Gastrocnemius medialis (tissue), 4 donors: ENCODE measurements at regions not wholly inside any gene's neighbourhood (a gene's known extent, or its start where the extent isn't known, plus 50 kb on each side); places are given as distances from the start of the nearest gene placed in this dataset.

Experiments used
- ATAC-seq, 2 donors: fragments of 150-250 bp; one replicate each; pipeline ENCODE4 v1.9.1; 2016
- DNase-seq, 2 donors: peaks; one replicate each; pipeline ENCODE4 v3.0.0-alpha.2; 2019
- H3K27ac ChIP-seq, 4 donors: fragments of 200-600 bp; sonication (generic); 1 replicate in 1 of 4; 2 replicates in 3 of 4; pipeline ENCODE4 v1.5.1; 2016 to 2018; ENCODE audit warnings: mild to moderate bottlenecking in 2 of 4, moderate library complexity in 1 of 4
- H3K27me3 ChIP-seq, 3 donors: fragments of 200-600 bp; sonication (generic) in 2 of 3; 1 replicate in 1 of 3; 2 replicates in 2 of 3; pipeline versions ENCODE4 v1.5.1 to v1.6.0; 2016 to 2019; ENCODE audit warnings: mild to moderate bottlenecking in 1 of 3, moderate library complexity in 1 of 3
- H3K36me3 ChIP-seq, 2 donors: fragments of 200-600 bp; sonication (generic) in 1 of 2; one replicate each; pipeline ENCODE4 v1.5.1; 2017 to 2018
- H3K4me1 ChIP-seq, 2 donors: fragments of 200-600 bp; sonication (generic) in 1 of 2; one replicate each; pipeline ENCODE4 v1.5.1; 2016 to 2017; ENCODE audit warnings: mild to moderate bottlenecking in 2 of 2
- H3K4me3 ChIP-seq, 4 donors: fragments of 200-600 bp; sonication (generic) in 3 of 4; 1 replicate in 1 of 4; 2 replicates in 3 of 4; pipeline ENCODE4 v1.5.1; 2016 to 2019; ENCODE audit warnings: mild to moderate bottlenecking in 2 of 4
- H3K9me3 ChIP-seq, 3 donors: fragments of 200-600 bp; sonication (generic) in 2 of 3; 1 replicate in 1 of 3; 2 replicates in 2 of 3; pipeline ENCODE4 v1.5.1; 2016 to 2019
- POLR2A ChIP-seq, 2 donors: fragments of 450-650 bp; IDR thresholded peaks; one replicate each; pipeline ENCODE4 v1.6.1; 2017; ENCODE audit warnings: antibody characterized with exemption in 2 of 2, mild to moderate bottlenecking in 2 of 2, moderate library complexity in 2 of 2
- in situ Hi-C, 4 donors: fragments of 200-750 bp; cut with MboI; loops; one replicate each; pipeline versions ENCODE4 v1.15.0 to v1.8.0; 2017; ENCODE audit warnings: low sequenced_read_pairs in 4 of 4
- intact Hi-C: fragments of 100-400 bp; cut with DNase I; formaldehyde crosslinking; loops from one replicate; pipeline ENCODE4 v1.15.1; 2023; ENCODE audit warnings: low total_unique reads
- TF ChIP-seq, protein P1 (sequence below), 5 experiments: fragments of 450-650 bp in 3 of 5; fragments of 200-600 bp in 2 of 5; sonication (generic) in 2 of 5; IDR thresholded peaks in 4 of 5; conservative IDR thresholded peaks in 1 of 5; 1 replicate in 4 of 5; 2 replicates in 1 of 5; pipeline ENCODE4 v1.5.1; 2016 to 2019; ENCODE audit warnings: antibody characterized with exemption in 5 of 5, mild to moderate bottlenecking in 3 of 5, moderate library complexity in 3 of 5

DNA sequence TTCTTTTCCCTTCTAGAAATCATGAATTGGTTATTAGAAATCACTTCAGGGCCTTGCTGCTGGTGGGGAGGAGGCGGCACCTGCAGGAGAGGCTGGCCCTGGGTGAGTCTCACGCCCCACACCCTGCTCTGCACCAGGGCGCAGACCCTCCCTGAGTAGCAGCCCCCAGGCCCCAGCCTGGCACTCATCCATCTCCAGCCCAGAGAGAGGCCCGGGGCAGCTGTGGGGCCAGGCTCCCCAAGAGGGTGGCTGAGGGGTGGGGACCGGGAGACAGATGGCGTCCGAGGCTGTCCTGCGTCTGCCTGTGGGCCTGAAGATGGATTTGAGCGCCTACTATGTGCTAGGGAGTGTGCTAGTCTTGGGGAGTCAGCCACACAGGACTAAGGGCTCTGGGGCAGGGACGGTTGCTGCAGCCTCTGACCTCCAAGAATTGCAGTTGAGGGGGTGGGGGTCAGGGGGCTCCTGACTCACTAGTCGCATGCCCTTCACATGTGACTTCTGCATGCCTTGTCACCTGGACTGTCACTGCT lies 59.6 kb upstream of the GATA5 start:
- H3K36me3 ChIP-seq = no peaks in the 10 kb centered on the region
- H3K27me3 ChIP-seq = no peaks in the 10 kb centered on the region
- H3K4me3 ChIP-seq = no peak overlapping the region
- H3K27ac ChIP-seq = peak overlapping the region; percentile 98
- in situ Hi-C loops = no loop called here
- ATAC-seq (peak in 1 of 2 donors; percentile 0), DNase-seq (no peak)
- intact Hi-C loops = no loop called here
- no peak for TF ChIP-seq POLR2A (IDR thresholded peaks at IDR 0.05)
- TF ChIP-seq, protein P1, sequence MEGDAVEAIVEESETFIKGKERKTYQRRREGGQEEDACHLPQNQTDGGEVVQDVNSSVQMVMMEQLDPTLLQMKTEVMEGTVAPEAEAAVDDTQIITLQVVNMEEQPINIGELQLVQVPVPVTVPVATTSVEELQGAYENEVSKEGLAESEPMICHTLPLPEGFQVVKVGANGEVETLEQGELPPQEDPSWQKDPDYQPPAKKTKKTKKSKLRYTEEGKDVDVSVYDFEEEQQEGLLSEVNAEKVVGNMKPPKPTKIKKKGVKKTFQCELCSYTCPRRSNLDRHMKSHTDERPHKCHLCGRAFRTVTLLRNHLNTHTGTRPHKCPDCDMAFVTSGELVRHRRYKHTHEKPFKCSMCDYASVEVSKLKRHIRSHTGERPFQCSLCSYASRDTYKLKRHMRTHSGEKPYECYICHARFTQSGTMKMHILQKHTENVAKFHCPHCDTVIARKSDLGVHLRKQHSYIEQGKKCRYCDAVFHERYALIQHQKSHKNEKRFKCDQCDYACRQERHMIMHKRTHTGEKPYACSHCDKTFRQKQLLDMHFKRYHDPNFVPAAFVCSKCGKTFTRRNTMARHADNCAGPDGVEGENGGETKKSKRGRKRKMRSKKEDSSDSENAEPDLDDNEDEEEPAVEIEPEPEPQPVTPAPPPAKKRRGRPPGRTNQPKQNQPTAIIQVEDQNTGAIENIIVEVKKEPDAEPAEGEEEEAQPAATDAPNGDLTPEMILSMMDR (IDR thresholded peaks at IDR 0.05 in 4 of 5, conservative IDR thresholded peaks at IDR 0.05 in 1 of 5) = no peak
- H3K9me3 ChIP-seq = no peaks in the 10 kb centered on the region
- peaks cover 43 to 56% of the 10 kb centered on the region in 2 donors for H3K4me1 ChIP-seq

DNA sequence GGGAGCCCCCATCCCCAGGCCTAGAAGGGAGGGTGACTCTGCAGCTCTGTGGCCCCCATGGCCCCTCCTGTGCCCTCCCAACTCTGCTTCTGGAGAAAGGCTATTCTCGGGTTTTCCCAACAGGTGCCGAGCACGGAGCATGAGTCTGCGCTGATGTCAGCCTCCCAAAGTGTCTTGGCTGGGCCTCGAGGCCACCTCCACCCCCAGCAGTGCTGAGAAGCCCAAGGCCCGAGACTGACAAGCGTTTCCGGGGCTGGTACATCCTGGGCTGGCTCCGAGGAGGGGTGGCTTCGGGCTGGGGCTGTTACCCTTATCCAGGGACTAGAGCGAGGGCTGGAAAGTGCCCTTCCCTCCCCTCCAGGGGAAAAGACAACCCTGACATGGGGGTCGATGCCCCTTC lies 60.2 kb upstream of the GATA5 start:
- Histone ChIP-seq H3K27ac (peak overlapping the region; percentile 98), H3K4me1 (peaks cover 49 to 59% of the 10 kb centered on the region in 2 donors), H3K36me3 (no peaks in the 10 kb centered on the region), H3K27me3 (no peaks in the 10 kb centered on the region), H3K4me3 (no peak overlapping the region), H3K9me3 (no peaks in the 10 kb centered on the region)
- peak; percentile 64 to 72 for ATAC-seq
- in situ Hi-C loops = no loop called here
- DNase-seq = peak; percentile 88 to 95
- TF ChIP-seq, protein P1 (IDR thresholded peaks at IDR 0.05 in 4 of 5, conservative IDR thresholded peaks at IDR 0.05 in 1 of 5) = no peak
- peak; percentile 77 to 82 for TF ChIP-seq POLR2A (IDR thresholded peaks at IDR 0.05)
- intact Hi-C loops = loop anchor here (1.0 to 2.0 kb wide), 2 partner anchors 15 to 24 kb away; no protein-coding TSS in a partner anchor

DNA sequence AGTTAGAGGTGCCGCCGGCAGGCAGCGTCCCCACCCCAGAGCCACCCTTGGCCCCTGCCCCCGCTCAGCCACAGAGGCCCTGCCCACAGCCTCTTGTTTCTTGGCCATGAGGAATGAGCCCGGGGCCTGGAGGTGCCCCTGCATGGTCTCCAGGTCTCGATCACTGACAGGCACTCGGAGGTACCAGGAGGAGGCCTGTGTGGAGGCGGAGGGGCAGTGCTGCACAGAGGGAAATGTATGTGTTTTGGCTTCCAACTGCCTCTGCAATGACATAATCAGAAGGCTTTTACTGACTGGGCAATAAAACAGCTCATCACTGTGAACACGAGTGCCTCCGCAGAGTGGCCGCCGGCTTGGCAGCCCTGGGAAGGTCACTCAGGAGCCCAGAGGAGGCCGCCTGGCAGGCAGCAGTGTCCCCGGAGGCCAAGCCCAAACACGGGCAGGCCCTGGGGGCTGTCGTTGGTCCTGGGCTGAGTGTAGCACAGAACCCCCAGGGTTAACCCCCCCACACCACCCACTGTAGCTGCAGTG lies 61.1 kb upstream of the GATA5 start:
- peaks cover 52 to 59% of the 10 kb centered on the region in 2 donors for H3K4me1 ChIP-seq
- DNase-seq (peak; percentile 74 to 88), ATAC-seq (peak; percentile 60 to 67)
- in situ Hi-C loops = no loop called here
- no peaks in the 10 kb centered on the region for H3K36me3 ChIP-seq
- H3K9me3 ChIP-seq = no peaks in the 10 kb centered on the region
- intact Hi-C loops = loop anchor here (1.0 to 2.0 kb wide), 2 partner anchors 14 to 25 kb away; no protein-coding TSS in a partner anchor
- H3K4me3 ChIP-seq = no peak overlapping the region
- no peaks in the 10 kb centered on the region for H3K27me3 ChIP-seq
- H3K27ac ChIP-seq = peak overlapping the region; percentile 98
- TF ChIP-seq POLR2A (IDR thresholded peaks at IDR 0.05) = peak; percentile 42 to 64
- TF ChIP-seq, protein P1 (IDR thresholded peaks at IDR 0.05 in 4 of 5, conservative IDR thresholded peaks at IDR 0.05 in 1 of 5) = no peak

DNA sequence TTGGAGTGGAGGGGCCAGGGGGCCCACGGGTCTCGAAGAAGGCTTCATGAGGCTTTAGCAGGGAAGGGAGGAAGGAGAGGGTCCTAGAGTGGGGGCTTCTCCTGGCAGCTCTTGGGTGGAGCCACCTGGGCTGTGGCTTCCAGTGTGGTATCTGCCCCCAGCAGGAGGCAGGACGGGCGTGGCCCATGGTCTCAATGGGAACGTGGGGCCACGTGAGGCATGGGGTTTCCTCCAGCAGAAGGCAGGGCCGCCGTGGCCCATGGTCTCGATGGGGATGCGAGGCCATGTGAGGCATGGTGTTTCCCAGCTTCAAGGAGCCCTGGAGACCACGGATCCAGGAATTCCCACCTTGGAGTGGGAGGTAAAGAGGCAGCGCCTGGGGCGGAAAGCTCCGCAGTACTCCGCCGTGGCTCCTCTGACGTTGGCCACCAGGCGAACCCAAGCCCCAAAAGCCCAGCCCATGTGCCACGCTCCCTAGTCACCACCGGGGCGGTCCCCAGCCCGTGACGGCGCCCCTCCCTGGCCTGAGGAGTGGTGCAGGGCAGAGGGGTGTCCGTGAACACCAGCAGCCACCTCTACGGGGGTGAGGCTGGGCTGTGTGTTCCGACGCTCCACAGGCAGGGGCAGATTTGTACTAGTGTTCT lies 62.0 kb upstream of the GATA5 start:
- H3K4me1 ChIP-seq = peaks cover 52 to 59% of the 10 kb centered on the region in 2 donors
- no peaks in the 10 kb centered on the region for H3K36me3 ChIP-seq
- H3K27ac ChIP-seq = peak overlapping the region; percentile 98
- H3K9me3 ChIP-seq = no peaks in the 10 kb centered on the region
- intact Hi-C loops = loop anchor here (2.0 kb wide), 1 partner anchor 13 kb away; no protein-coding TSS in a partner anchor
- ATAC-seq (no peak), DNase-seq (no peak)
- H3K4me3 ChIP-seq = no peak overlapping the region
- H3K27me3 ChIP-seq = no peaks in the 10 kb centered on the region
- TF ChIP-seq, protein P1 (IDR thresholded peaks at IDR 0.05 in 4 of 5, conservative IDR thresholded peaks at IDR 0.05 in 1 of 5) = no peak
- TF ChIP-seq POLR2A (IDR thresholded peaks at IDR 0.05) = no peak
- in situ Hi-C loops = no loop called here
